GM21619 (cell line): ENCODE measurements at regions not wholly inside any gene's neighbourhood (a gene's known extent, or its start where the extent isn't known, plus 50 kb on each side); places are given as distances from the start of the nearest gene placed in this dataset.
A peak's percentile ranks its signal among the peaks of the same experiment; 100 is the strongest.
"Not testable (repeated sequence)": the region's sequence is repeated elsewhere in the genome, so short reads cannot be mapped to it uniquely, and the experiment has no call there.

ENCODE experiments used
- ATAC-seq: cut with Tn5 transposase; IDR thresholded peaks from one replicate; pipeline ENCODE4 v1.9.1; 2021; ENCODE audit not compliant: unreplicated experiment

DNA sequence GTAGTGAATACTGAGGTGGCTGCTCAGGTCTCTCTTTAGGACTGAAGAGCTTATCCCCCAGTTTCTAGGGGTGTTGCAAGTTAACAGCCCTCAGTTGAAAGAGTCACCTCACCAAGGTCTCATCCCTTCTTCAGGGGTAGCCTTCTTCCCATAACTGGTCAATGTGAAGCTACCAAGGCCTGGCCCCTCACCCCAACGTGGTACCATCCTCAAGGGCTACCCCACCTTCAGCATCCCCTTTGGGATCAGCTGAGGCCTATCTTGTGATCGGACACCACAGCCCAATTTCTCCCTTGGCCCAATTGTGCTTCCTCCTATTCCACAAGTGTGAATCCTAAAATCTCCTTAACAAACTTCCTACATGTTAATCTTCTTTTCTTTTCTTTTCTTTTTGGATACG, 289.5 kb upstream of the MKLN1 start:
- ATAC-seq: no peak

- ATAC-seq: no peak
Observed at GRCh38 chr7:131039355-131039762, 288.3 kb upstream of the MKLN1 start.

DNA sequence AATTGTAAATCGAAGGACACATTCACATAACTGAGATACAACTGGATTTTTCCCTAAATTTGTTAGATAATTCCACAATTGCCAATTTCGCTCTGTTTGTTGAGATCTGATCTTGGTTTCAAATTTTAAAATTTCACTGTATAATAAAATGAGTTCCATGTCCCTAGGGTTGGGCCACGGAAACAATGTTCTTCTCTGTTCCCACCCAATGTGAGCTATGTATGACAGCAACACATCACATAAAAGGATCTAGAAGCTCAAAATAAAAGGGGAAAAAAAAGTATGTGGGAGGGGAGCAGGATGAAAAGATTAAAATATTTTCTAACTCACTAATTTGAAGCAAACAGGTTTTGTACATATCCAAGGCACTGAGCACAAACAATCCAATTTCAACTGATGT, 287.8 kb upstream of the MKLN1 start:
- no peak for ATAC-seq

GRCh38 chr7:131040467-131040932, 287.2 kb upstream of the MKLN1 start:
- ATAC-seq: no peak

GRCh38 chr7:131041012-131041695, 286.5 kb upstream of the MKLN1 start:
- ATAC-seq: not testable (repeated sequence)

DNA sequence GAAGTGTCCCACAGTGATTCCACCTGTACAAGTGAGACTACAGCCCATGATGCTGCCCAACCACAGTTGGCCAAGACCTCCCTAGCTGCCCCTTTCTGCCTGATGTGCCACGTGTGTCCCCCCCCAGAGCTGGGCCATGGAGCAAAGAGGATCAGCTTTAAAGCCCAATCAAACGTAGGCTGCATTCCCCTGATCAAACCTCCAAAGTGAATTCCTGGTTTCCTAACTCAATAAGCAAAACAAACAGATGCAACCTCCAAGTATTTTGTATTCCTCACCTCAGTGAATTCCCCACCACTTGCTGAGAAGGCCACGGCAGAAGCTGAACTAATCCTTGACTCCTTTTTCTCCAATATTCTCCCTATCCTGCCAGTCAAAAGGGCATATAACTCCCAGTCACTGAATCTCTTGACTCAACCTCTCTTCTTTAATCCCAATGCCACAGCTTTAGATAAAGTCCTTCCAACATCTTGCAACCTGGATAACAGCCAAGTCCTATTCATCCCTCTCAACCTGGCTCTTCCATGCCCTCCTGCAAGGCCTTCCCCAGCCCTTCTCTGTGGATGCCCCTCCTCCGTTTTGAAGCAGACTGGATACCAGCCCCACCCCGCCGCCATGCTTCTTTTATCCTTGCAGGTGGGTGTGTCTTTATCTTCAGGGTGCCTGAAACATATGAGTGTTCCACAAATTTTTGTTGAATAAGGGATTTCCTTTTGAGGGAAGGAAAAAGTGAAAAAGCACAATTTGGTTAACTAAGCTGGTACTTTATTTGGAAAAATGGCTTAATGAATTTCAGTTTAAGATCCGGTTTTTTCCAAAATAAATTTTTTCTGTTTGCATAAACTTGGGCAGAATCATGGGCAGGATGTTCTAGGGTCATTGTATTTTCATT, 285.2 kb upstream of the MKLN1 start:
- no peak for ATAC-seq

- ATAC-seq: no peak
Observed at GRCh38 chr7:131045526-131045925, 282.1 kb upstream of the MKLN1 start.

DNA sequence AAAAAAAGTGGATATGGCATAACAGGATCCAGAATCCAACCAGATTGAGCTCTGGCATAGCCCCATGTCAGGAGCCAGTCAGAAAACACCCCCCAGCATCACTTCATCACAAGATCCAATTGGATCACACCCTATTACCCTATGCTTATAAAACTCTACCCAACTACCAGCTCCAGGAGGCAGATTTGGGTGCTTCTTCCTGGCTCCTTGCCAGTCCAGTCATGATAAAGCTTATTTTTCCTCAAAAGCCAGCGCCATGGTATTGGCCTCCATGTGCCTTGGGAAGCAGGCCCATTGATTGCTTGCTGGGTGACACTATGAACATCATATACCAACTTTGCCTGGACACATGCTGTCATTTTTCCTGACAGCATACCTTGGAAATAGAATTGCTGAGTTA, 281.4 kb upstream of the MKLN1 start:
- no peak for ATAC-seq

- no peak for ATAC-seq
Observed at GRCh38 chr7:131047651-131048304, 279.9 kb upstream of the MKLN1 start.

DNA sequence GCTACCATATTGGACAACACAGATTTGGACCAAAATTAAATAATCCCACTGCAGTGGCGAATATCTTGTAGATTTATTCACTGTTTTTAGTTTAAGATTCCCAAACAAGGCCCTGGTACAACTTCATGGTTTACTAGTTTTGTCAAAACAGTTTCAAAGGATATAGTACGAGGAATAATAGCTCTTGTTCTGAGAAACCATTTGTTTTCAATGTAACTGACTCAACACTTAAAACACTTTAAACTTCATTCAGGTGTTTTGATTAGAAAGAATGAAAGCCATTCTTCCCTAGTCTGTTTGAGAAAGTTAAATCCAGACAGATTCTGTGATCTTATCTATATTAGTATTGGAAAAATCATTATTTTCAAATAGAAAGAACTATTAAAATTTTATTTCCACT, 276.4 kb upstream of the MKLN1 start:
- ATAC-seq: no peak

DNA sequence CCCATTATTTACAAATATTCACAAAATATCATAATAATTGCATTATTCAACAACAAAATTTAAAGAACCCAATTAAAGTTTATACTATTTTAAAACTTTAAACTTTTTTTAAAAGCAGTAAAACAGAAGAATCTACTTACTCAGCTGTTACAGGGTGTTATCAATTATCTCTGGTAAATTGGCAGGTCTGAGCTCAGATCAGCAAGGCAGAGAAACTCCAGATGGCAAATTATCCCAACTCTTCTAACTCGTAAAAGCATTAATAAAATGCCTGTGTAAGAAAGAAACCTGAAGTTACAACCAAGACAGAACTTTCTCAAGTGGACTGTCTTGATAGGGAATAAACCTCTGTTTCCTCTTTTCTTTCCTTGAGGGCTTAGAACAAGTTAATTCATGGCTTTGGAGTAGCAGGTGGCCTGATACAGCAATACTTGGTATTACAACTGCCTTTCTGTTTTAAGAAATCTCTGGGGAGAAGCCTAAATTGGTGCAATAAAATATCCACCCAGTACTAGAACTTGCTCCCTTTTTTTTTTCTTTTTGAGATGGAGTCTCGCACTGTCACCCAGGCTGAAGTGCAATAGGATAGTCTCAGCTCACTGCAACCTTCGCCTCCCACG, 275.3 kb upstream of the MKLN1 start:
- ATAC-seq: no peak

DNA sequence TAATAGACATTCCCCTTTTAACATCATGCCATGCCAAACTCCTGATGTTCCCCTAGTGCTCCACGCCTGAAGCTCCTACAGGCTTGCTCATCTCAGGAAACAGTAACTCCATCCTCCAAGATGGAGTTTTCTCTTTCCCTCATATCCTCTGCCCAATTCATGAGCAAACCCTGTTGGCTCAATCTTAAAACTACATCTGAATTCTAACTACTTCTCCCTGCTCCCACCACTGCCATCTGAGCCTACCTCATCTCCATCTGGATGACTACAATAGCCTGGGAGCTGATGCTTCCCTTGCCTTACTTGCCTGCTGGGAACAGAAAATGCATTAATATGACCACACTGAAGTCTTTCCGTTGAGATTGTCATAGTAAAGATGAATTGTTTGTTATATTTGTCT, 271.7 kb upstream of the MKLN1 start:
- no peak for ATAC-seq

- peak; percentile 80 for ATAC-seq
Observed at GRCh38 chr7:131057015-131057793, 270.5 kb upstream of the MKLN1 start.

DNA sequence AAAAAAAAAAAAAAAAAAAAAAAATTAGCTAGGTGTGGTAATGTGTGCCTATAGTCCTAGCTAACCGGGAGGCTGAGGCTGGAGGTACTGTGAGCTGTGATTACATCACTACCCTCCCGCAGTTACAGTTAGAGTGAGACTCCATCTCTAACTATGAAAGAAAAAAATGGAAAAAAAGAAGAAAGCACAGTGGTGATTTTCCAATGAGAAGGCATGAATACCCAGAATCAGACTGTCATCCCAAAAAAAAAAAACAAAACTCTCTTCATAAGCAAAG, 269.9 kb upstream of the MKLN1 start:
- peak; percentile 24 for ATAC-seq

DNA sequence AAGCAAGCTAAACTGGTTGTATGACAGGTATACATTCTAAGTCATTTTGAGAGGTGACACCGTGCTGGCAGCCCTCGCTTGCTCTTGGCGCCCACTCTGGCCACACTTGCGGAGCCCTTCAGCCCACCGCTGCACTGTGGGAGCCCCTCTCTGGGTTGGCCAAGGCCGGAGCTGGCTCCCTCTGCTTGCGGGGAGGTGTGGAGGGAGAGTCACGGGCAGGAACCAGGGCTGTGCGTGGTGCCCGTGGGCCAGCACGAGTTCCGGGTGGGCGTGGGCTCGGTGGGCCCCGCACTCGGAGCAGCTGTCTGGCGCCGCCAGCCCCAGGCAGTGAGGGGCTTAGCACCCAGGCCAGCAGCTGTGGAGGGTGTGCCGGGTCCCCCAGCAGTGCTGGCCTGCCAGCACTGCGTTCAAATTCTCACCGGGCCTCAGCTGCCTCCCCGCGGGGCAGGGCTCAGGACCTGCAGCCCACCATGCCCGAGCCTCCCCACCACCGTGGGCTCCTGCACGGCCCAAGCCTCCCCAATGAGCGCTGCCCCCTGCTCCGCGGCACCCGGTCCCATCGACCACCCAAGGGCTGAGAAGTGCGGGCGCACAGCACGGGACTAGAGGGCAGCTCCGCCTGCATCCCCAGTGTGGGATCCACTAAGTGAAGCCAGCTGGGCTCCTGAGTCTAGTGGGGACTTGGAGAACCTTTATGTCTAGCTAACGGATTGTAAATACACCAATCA, 269.0 kb upstream of the MKLN1 start:
- not testable (repeated sequence) for ATAC-seq

DNA sequence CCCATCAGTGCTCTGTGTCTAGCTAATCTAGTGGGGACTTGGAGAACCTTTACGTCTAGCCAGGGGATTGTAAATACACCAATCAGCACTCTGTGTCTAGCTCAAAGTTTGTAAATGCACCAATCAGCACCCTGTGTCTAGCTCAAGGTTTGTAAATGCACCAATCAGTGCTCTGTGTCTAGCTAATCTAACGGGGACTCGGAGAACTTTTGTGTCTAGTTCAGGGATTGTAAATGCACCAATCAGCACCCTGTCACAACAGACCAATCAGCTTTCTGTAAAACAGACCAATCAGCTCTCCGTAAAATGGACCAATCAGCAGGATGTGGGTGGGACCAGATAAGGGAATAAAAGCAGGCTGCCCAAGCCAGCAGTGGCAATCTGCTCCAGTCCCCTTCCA, 268.3 kb upstream of the MKLN1 start:
- not testable (repeated sequence) for ATAC-seq

DNA sequence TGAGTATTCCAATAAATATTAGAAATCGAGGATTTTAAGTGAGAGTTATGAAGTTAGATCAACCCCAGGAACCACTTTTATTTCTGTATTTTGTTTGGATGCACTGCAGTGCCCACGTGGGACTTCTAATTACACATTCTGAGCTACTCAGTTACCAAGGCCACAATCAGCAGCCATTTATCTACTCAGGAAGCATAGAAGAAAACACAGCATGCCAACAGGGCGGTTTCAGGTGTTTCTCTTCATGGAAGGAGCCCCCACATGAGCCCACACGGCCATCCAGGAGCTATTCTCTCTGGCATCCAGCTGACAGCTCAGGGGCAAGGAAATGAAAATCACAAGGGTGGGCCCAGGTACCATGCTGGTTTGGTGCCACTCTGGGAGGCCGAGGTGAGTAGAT, 266.5 kb upstream of the MKLN1 start:
- no peak for ATAC-seq

- no peak for ATAC-seq
Observed at GRCh38 chr7:131061818-131062217, 265.9 kb upstream of the MKLN1 start.

DNA sequence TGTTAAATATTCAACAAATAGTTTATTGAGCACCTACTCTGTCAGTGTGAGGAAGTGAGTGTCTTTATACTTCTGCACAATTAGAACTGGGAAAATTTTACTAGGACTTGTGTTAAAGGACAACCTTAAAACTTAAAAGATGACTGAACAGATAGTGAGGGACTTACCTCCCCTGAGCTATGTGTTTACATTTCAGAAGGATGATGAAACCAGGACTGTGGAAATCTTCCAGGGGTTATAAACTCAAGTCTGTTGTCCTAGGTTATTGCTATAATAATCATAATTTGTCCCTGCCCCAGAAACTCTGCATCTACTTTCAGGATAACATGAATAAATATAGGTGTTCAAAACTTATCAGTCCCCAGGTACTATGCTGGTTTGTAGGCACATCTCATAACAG, 261.0 kb upstream of the MKLN1 start:
- no peak for ATAC-seq

GRCh38 chr7:131067220-131067619, 260.5 kb upstream of the MKLN1 start:
- ATAC-seq: no peak
